HUES48 (cell line): ENCODE measurements at regions not wholly inside any gene's neighbourhood (a gene's known extent, or its start where the extent isn't known, plus 50 kb on each side); places are given as distances from the start of the nearest gene placed in this dataset.

ENCODE experiments used
- H3K27ac ChIP-seq: one replicate; pipeline ENCODE4 v1.7.0; 2013; ENCODE audit warnings: low read depth, low read length, inconsistent platforms
- H3K27me3 ChIP-seq: 2 replicates; pipeline ENCODE4 v1.6.1; 2013; ENCODE audit warnings: mild to moderate bottlenecking, low read length; ENCODE audit not compliant: control insufficient read depth, insufficient read depth
- H3K36me3 ChIP-seq: 2 replicates; pipeline ENCODE4 v1.6.1; 2013; ENCODE audit warnings: low read length; ENCODE audit not compliant: control insufficient read depth, insufficient read depth
- H3K4me1 ChIP-seq: 2 replicates; pipeline ENCODE4 v1.6.1; 2013; ENCODE audit warnings: mild to moderate bottlenecking, low read length; ENCODE audit not compliant: control insufficient read depth, insufficient read depth
- H3K4me3 ChIP-seq: 2 replicates; pipeline ENCODE4 v1.5.1; 2013; ENCODE audit warnings: mild to moderate bottlenecking, low read depth, low read length
- H3K9ac ChIP-seq: 2 replicates; pipeline ENCODE4 v1.6.1; 2013; ENCODE audit warnings: mild to moderate bottlenecking, low read depth, low read length, moderate library complexity
- H3K9me3 ChIP-seq: 2 replicates; pipeline ENCODE4 v1.6.1; 2013; ENCODE audit warnings: low read length; ENCODE audit not compliant: control insufficient read depth, insufficient read depth

GRCh38 chr7:41319581-41319980 is 383.3 kb downstream of the INHBA start:
- Histone ChIP-seq H3K4me3 (no peak overlapping the region), H3K27ac (no peak overlapping the region), H3K27me3 (no peaks in the 10 kb centered on the region), H3K9me3 (no peaks in the 10 kb centered on the region), H3K36me3 (no peaks in the 10 kb centered on the region), H3K4me1 (no peaks in the 10 kb centered on the region), H3K9ac (no peak overlapping the region)

GRCh38 chr7:41316410-41316809 is 386.5 kb downstream of the INHBA start:
- no peak overlapping the region for H3K4me3 ChIP-seq
- peaks cover 15% of the 10 kb centered on the region for H3K4me1 ChIP-seq
- no peak overlapping the region for H3K27ac ChIP-seq
- H3K36me3 ChIP-seq = no peaks in the 10 kb centered on the region
- no peaks in the 10 kb centered on the region for H3K27me3 ChIP-seq
- no peaks in the 10 kb centered on the region for H3K9me3 ChIP-seq
- H3K9ac ChIP-seq = no peak overlapping the region

GRCh38 chr7:41315764-41316163 is 387.1 kb downstream of the INHBA start:
- Histone ChIP-seq H3K4me3 (no peak overlapping the region), H3K4me1 (peaks cover 15% of the 10 kb centered on the region), H3K9ac (no peak overlapping the region), H3K9me3 (no peaks in the 10 kb centered on the region), H3K36me3 (no peaks in the 10 kb centered on the region), H3K27me3 (no peaks in the 10 kb centered on the region), H3K27ac (no peak overlapping the region)

GRCh38 chr7:41313171-41313570 is 389.7 kb downstream of the INHBA start:
- Histone ChIP-seq H3K4me3 (no peak overlapping the region), H3K9me3 (no peaks in the 10 kb centered on the region), H3K4me1 (peaks cover 15% of the 10 kb centered on the region), H3K36me3 (no peaks in the 10 kb centered on the region), H3K27ac (no peak overlapping the region), H3K27me3 (no peaks in the 10 kb centered on the region), H3K9ac (no peak overlapping the region)

GRCh38 chr7:41312235-41312634 is 390.7 kb downstream of the INHBA start:
- H3K27ac ChIP-seq = no peak overlapping the region
- H3K36me3 ChIP-seq = no peaks in the 10 kb centered on the region
- H3K4me3 ChIP-seq = no peak overlapping the region
- no peak overlapping the region for H3K9ac ChIP-seq
- no peaks in the 10 kb centered on the region for H3K9me3 ChIP-seq
- no peaks in the 10 kb centered on the region for H3K27me3 ChIP-seq
- H3K4me1 ChIP-seq = peaks cover 15% of the 10 kb centered on the region

GRCh38 chr7:41311301-41311700 is 391.6 kb downstream of the INHBA start:
- Histone ChIP-seq H3K9ac (no peak overlapping the region), H3K27ac (no peak overlapping the region), H3K36me3 (no peaks in the 10 kb centered on the region), H3K9me3 (no peaks in the 10 kb centered on the region), H3K4me1 (peaks cover 15% of the 10 kb centered on the region), H3K4me3 (no peak overlapping the region), H3K27me3 (no peaks in the 10 kb centered on the region)

- Histone ChIP-seq H3K9me3 (no peaks in the 10 kb centered on the region), H3K9ac (no peak overlapping the region), H3K27me3 (no peaks in the 10 kb centered on the region), H3K4me3 (no peak overlapping the region), H3K36me3 (no peaks in the 10 kb centered on the region), H3K27ac (no peak overlapping the region), H3K4me1 (no peaks in the 10 kb centered on the region)
Measured at GRCh38 chr7:41306486-41306885, 396.4 kb downstream of the INHBA start.

GRCh38 chr7:41305001-41305400 is 397.9 kb downstream of the INHBA start:
- H3K9me3 ChIP-seq = no peaks in the 10 kb centered on the region
- H3K4me3 ChIP-seq = no peak overlapping the region
- no peaks in the 10 kb centered on the region for H3K4me1 ChIP-seq
- H3K27ac ChIP-seq = no peak overlapping the region
- H3K9ac ChIP-seq = no peak overlapping the region
- H3K36me3 ChIP-seq = no peaks in the 10 kb centered on the region
- no peaks in the 10 kb centered on the region for H3K27me3 ChIP-seq

GRCh38 chr7:41303709-41304108 is 399.2 kb downstream of the INHBA start:
- H3K27ac ChIP-seq = no peak overlapping the region
- H3K9me3 ChIP-seq = no peaks in the 10 kb centered on the region
- H3K4me1 ChIP-seq = no peaks in the 10 kb centered on the region
- no peak overlapping the region for H3K4me3 ChIP-seq
- no peak overlapping the region for H3K9ac ChIP-seq
- no peaks in the 10 kb centered on the region for H3K27me3 ChIP-seq
- H3K36me3 ChIP-seq = no peaks in the 10 kb centered on the region

GRCh38 chr7:41298409-41298808 is 404.5 kb downstream of the INHBA start:
- Histone ChIP-seq H3K27me3 (no peaks in the 10 kb centered on the region), H3K4me1 (no peaks in the 10 kb centered on the region), H3K27ac (no peak overlapping the region), H3K9ac (no peak overlapping the region), H3K4me3 (no peak overlapping the region), H3K9me3 (no peaks in the 10 kb centered on the region), H3K36me3 (no peaks in the 10 kb centered on the region)

- no peaks in the 10 kb centered on the region for H3K36me3 ChIP-seq
- H3K27ac ChIP-seq = no peak overlapping the region
- H3K9me3 ChIP-seq = no peaks in the 10 kb centered on the region
- no peaks in the 10 kb centered on the region for H3K4me1 ChIP-seq
- no peaks in the 10 kb centered on the region for H3K27me3 ChIP-seq
- no peak overlapping the region for H3K4me3 ChIP-seq
- H3K9ac ChIP-seq = no peak overlapping the region
Measured at GRCh38 chr7:41297166-41297565, 405.7 kb downstream of the INHBA start.

- Histone ChIP-seq H3K27ac (no peak overlapping the region), H3K4me3 (no peak overlapping the region), H3K9me3 (no peaks in the 10 kb centered on the region), H3K27me3 (no peaks in the 10 kb centered on the region), H3K9ac (no peak overlapping the region), H3K36me3 (no peaks in the 10 kb centered on the region), H3K4me1 (no peaks in the 10 kb centered on the region)
Measured at GRCh38 chr7:41295455-41295815, 407.5 kb downstream of the INHBA start.
